ENCODE measurements at regions not wholly inside any gene's neighbourhood (a gene's known extent, or its start where the extent isn't known, plus 50 kb on each side); places are given as distances from the start of the nearest gene placed in this dataset.

DNA sequence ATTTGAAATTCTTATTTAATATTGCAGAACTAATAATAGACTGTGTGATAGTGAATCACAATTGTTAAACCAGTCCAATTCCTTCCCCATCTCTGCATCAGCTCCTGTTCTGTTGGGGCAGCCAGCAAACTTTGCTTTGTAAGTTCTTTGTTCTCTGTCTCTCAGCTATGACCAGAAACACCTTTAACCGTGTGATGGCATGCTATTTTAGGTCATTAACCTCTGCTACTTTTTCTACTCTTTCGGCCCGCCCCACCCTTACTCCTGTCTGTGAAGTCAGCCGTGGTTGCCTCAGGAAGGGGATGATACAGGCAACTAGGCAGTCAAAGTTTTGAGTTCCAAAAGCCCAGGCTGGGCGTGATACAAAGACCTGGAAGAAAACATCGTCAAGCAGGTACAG, 51.3 kb upstream of the EGFL6 start:
- H3K4me3 ChIP-seq (ENCODE audit: low read depth, low read length): no peak overlapping the region
- TF ChIP-seq, protein P1, sequence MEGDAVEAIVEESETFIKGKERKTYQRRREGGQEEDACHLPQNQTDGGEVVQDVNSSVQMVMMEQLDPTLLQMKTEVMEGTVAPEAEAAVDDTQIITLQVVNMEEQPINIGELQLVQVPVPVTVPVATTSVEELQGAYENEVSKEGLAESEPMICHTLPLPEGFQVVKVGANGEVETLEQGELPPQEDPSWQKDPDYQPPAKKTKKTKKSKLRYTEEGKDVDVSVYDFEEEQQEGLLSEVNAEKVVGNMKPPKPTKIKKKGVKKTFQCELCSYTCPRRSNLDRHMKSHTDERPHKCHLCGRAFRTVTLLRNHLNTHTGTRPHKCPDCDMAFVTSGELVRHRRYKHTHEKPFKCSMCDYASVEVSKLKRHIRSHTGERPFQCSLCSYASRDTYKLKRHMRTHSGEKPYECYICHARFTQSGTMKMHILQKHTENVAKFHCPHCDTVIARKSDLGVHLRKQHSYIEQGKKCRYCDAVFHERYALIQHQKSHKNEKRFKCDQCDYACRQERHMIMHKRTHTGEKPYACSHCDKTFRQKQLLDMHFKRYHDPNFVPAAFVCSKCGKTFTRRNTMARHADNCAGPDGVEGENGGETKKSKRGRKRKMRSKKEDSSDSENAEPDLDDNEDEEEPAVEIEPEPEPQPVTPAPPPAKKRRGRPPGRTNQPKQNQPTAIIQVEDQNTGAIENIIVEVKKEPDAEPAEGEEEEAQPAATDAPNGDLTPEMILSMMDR (IDR thresholded peaks at IDR 0.05; ENCODE audit: control insufficient read depth, extremely low read depth, insufficient read depth): no peak
- DNase-seq (ENCODE audit: low read depth): no peak

- no peak for DNase-seq (ENCODE audit: low read depth)
- no peak overlapping the region for H3K4me3 ChIP-seq (ENCODE audit: low read depth, low read length)
- TF ChIP-seq, protein P1 (IDR thresholded peaks at IDR 0.05; ENCODE audit: control insufficient read depth, extremely low read depth, insufficient read depth): no peak
These were observed 54.0 kb upstream of the EGFL6 start for GRCh38 chrX:13515211-13515930.

DNA sequence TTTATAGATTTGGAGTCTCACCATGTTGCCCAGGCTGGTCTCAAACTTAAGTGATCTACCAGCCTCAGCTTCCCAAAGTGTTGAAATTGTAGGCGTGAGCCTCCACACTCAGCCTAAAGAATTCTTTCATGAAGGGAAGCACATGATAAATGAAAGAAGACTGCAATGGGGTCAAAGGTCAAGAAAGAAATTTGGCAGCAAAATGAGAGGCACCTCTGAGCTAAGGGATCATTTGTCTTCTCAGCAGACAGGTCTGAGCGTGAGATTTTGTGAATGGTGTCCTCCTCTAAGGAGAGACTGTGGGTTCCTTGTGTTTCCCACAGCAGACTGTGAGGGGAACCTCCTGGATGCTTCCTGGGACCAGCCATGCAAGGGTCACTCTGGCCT, 57.5 kb upstream of the EGFL6 start:
- DNase-seq (ENCODE audit: low read depth): no peak
- TF ChIP-seq, protein P1 (IDR thresholded peaks at IDR 0.05; ENCODE audit: control insufficient read depth, extremely low read depth, insufficient read depth): no peak
- no peak overlapping the region for H3K4me3 ChIP-seq (ENCODE audit: low read depth, low read length)

GRCh38 chrX:13511241-13511943, 58.0 kb upstream of the EGFL6 start:
- DNase-seq (ENCODE audit: low read depth): no peak
- TF ChIP-seq, protein P1 (IDR thresholded peaks at IDR 0.05; ENCODE audit: control insufficient read depth, extremely low read depth, insufficient read depth): no peak
- H3K4me3 ChIP-seq (ENCODE audit: low read depth, low read length): no peak overlapping the region

GRCh38 chrX:13507893-13508292, 61.5 kb upstream of the EGFL6 start:
- TF ChIP-seq, protein P1 (IDR thresholded peaks at IDR 0.05; ENCODE audit: control insufficient read depth, extremely low read depth, insufficient read depth): no peak
- no peak overlapping the region for H3K4me3 ChIP-seq (ENCODE audit: low read depth, low read length)
- no peak for DNase-seq (ENCODE audit: low read depth)

DNA sequence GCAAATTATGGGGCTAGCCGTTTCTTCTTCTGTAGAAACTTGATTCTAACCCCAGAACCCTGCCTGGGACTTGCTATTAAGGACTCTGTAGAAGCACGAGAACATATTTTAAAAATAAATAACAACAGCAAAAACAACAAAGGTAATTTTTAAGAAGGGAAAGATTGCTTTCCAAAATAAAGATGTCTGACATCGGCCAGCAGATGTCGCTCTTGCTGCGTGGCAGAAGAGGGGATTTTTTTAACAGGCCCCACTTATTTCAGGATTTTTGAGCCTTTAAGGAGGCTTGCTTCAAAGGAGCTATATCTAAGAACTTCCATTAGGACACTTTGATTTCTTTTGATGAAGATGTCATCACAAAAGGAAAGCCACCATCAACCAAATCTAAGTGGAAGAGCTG, 62.8 kb upstream of the EGFL6 start:
- no peak overlapping the region for H3K4me3 ChIP-seq (ENCODE audit: low read depth, low read length)
- no peak for DNase-seq (ENCODE audit: low read depth)
- TF ChIP-seq, protein P1 (IDR thresholded peaks at IDR 0.05; ENCODE audit: control insufficient read depth, extremely low read depth, insufficient read depth): peak; percentile 63
